ENCODE measurements at regions not wholly inside any gene's neighbourhood (a gene's known extent, or its start where the extent isn't known, plus 50 kb on each side); places are given as distances from the start of the nearest gene placed in this dataset.

DNA sequence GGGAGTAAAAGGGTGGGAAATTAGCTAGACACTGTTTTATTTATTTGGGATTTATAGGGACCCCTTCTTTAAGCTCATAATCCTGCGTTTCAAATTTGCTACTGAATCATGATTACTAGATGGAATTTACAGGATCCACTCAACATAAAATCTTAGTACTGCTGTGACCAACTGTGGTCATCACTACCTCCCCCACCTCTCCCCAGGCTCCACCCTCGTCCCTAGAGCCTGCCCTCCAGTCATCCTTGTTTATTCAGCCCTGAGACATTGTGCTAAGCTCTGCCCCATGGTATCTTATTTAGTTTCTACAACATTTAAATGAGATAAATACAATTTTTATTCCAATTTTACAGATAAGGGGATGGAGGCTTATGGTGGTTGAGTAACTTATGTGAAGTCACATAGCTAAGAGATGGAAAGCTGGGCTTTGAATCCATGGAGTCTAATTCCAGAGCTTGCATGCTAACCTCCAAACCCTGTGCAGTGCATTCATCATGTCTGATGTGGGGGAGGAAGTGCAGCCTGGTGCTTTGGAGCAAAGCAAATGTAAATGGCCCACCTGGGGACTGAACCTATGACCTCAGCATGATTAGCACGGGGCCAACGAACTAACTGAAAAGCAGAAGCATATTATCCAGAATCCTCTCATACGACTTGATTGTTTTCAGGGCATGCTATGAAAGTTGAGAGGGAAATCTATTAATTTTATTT is 502.4 kb downstream of the TMEM182 start:
- Mint-ChIP-seq H3K27me3 (ENCODE audit: low read depth) (no peaks in the 10 kb centered on the region; the same call in 1 of the 2 replicates), H3K4me3 (no peak overlapping the region), H3K27ac (peak overlapping the region in 1 of 3 experiments; percentile 63; a peak in 2 of 7 replicates), H3K9me3 (peaks cover 5% of the 10 kb centered on the region in 2 experiments), H3K36me3 (ENCODE audit: insufficient read depth in 1 of 3, low read depth in 3 of 3) (peaks cover 0 to 9% (median 0%) of the 10 kb centered on the region in 3 experiments; a peak in 2 of 7 replicates), H3K4me1 (peaks cover 7 to 8% of the 10 kb centered on the region in 2 experiments)
- no peak overlapping the region for H2BK12ac ChIP-seq (ENCODE audit: insufficient read length, low read depth, low read length)
- H3K9me3 ChIP-seq (ENCODE audit: control insufficient read depth, low read depth, low read length): no peaks in the 10 kb centered on the region
- H2AK5ac ChIP-seq (ENCODE audit: insufficient read length, low read length): no peak overlapping the region
- no peak overlapping the region for H3T11ph ChIP-seq (ENCODE audit: low read length)
- H2BK20ac ChIP-seq (ENCODE audit: low read depth, low read length, poor library complexity, severe bottlenecking): no peak overlapping the region
- H3K4ac ChIP-seq (ENCODE audit: low read depth, low read length): no peak overlapping the region
- H3K18ac ChIP-seq (ENCODE audit: insufficient read length, low read depth, low read length): no peak overlapping the region
- H3K79me1 ChIP-seq (ENCODE audit: insufficient read depth, low read depth, low read length, poor library complexity, severe bottlenecking): no peaks in the 10 kb centered on the region
- H4K20me1 ChIP-seq (ENCODE audit: control insufficient read depth, insufficient read depth, insufficient read length): no peaks in the 10 kb centered on the region
- no peak for DNase-seq
- H2BK120ac ChIP-seq (ENCODE audit: low read depth, low read length, poor library complexity, severe bottlenecking): no peak overlapping the region
- H3K79me2 ChIP-seq (ENCODE audit: insufficient read depth, low read length): no peaks in the 10 kb centered on the region
- no peak overlapping the region for H2BK5ac ChIP-seq (ENCODE audit: insufficient read length, low read length)
- H3K23ac ChIP-seq (ENCODE audit: insufficient read length, low read depth, low read length): no peak overlapping the region
- H3K56ac ChIP-seq (ENCODE audit: insufficient read length, low read depth, low read length): no peak overlapping the region
- H3K4me2 ChIP-seq (ENCODE audit: insufficient read depth, insufficient read length, low read length): no peak overlapping the region
- no peak overlapping the region for H3K27ac ChIP-seq (ENCODE audit: insufficient read length, low read depth, low read length)
- no peaks in the 10 kb centered on the region for H3K23me2 ChIP-seq (ENCODE audit: insufficient read length, low read depth, low read length, poor library complexity, severe bottlenecking)
- H2BK15ac ChIP-seq (ENCODE audit: low read depth, low read length): no peak overlapping the region
- H3K9ac ChIP-seq (ENCODE audit: extremely low read depth, insufficient read length, low read length): no peak overlapping the region
- no peak overlapping the region for H4K8ac ChIP-seq (replicated peaks; ENCODE audit: insufficient read length, low read depth, low read length)
- H4K91ac ChIP-seq (ENCODE audit: insufficient read length, low read depth, low read length): no peak overlapping the region
- no peak overlapping the region for H2AFZ ChIP-seq (ENCODE audit: low read length)
- H3K4me1 ChIP-seq (ENCODE audit: insufficient read depth, low read length): peaks cover 3% of the 10 kb centered on the region; the same call in 1 of the 2 replicates
- TF ChIP-seq, protein P1, sequence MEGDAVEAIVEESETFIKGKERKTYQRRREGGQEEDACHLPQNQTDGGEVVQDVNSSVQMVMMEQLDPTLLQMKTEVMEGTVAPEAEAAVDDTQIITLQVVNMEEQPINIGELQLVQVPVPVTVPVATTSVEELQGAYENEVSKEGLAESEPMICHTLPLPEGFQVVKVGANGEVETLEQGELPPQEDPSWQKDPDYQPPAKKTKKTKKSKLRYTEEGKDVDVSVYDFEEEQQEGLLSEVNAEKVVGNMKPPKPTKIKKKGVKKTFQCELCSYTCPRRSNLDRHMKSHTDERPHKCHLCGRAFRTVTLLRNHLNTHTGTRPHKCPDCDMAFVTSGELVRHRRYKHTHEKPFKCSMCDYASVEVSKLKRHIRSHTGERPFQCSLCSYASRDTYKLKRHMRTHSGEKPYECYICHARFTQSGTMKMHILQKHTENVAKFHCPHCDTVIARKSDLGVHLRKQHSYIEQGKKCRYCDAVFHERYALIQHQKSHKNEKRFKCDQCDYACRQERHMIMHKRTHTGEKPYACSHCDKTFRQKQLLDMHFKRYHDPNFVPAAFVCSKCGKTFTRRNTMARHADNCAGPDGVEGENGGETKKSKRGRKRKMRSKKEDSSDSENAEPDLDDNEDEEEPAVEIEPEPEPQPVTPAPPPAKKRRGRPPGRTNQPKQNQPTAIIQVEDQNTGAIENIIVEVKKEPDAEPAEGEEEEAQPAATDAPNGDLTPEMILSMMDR (conservative IDR thresholded peaks at IDR 0.05): no peak
- H4K5ac ChIP-seq (ENCODE audit: insufficient read length, low read depth, low read length): no peak overlapping the region
- WGBS (ENCODE audit: extremely low coverage, insufficient read length, low lambda C conversion rate): no CpG with 5 or more reads among the region's 5 CpGs
- H3K27me3 ChIP-seq (ENCODE audit: insufficient read depth, low read length): no peaks in the 10 kb centered on the region
- H3K14ac ChIP-seq (ENCODE audit: insufficient read depth, low read length): no peak overlapping the region
